GM12878 (cell line): ENCODE measurements at regions not wholly inside any gene's neighbourhood (a gene's known extent, or its start where the extent isn't known, plus 50 kb on each side); places are given as distances from the start of the nearest gene placed in this dataset.

Experiments
- BHLHE40 ChIP-seq, 2 experiments: fragments of 450-650 bp in 1 of 2; IDR thresholded peaks; 2 replicates each; pipeline ENCODE4 v1.6.1; 2011 to 2017; ENCODE audit warnings: low read depth in 2 of 2, borderline replicate concordance in 1 of 2, improper control_type of control experiment in 1 of 2, low read length in 1 of 2, mild to moderate bottlenecking in 1 of 2
- EGR1 ChIP-seq, 2 experiments: IDR thresholded peaks; 1 replicate in 1 of 2; 2 replicates in 1 of 2; pipeline ENCODE4 v1.6.1; 2011 to 2012; ENCODE audit warnings: low read depth in 2 of 2, low read length in 2 of 2, borderline replicate concordance in 1 of 2, mild to moderate bottlenecking in 1 of 2, moderate library complexity in 1 of 2
- EZH2 ChIP-seq: IDR thresholded peaks from 2 replicates; pipeline ENCODE4 v1.6.1; 2012; ENCODE audit warnings: low read depth, mild to moderate bottlenecking, control low read depth, inconsistent platforms, low read length, borderline replicate concordance; ENCODE audit not compliant: control insufficient read depth
- POLR2A ChIP-seq: IDR thresholded peaks from 2 replicates; pipeline ENCODE4 v1.6.1; 2011; ENCODE audit warnings: low read depth, mild to moderate bottlenecking, low read length
- TAF1 ChIP-seq: IDR thresholded peaks from 2 replicates; pipeline ENCODE4 v1.6.1; 2011; ENCODE audit warnings: mild to moderate bottlenecking, low read depth, low read length, borderline replicate concordance
- TF ChIP-seq, protein P1 (sequence below), 3 experiments: IDR thresholded peaks in 2 of 3; conservative IDR thresholded peaks in 1 of 3; 2 replicates each; pipeline ENCODE4 v1.5.1; 2011; ENCODE audit warnings: low read depth in 3 of 3, low read length in 3 of 3, mild to moderate bottlenecking in 3 of 3, control low read depth in 2 of 3, moderate library complexity in 2 of 3, inconsistent platforms in 1 of 3, mixed read lengths in 1 of 3; ENCODE audit not compliant: control insufficient read depth in 2 of 3, insufficient read depth in 1 of 3; ENCODE audit errors: extremely low read depth in 1 of 3

GRCh38 chr12:24020397-24021163, 71.1 kb upstream of the SOX5 start:
- TF ChIP-seq POLR2A (no peak), BHLHE40 (IDR thresholded peaks at IDR 0.05; ENCODE audit: borderline replicate concordance in 1 of 2, low read depth in 2 of 2, low read length in 1 of 2) (no peak), TAF1 (no peak), EGR1 (IDR thresholded peaks at IDR 0.05; ENCODE audit: borderline replicate concordance in 1 of 2, low read depth in 2 of 2, low read length in 2 of 2) (no peak), EZH2 (no peak)
- TF ChIP-seq, protein P1, sequence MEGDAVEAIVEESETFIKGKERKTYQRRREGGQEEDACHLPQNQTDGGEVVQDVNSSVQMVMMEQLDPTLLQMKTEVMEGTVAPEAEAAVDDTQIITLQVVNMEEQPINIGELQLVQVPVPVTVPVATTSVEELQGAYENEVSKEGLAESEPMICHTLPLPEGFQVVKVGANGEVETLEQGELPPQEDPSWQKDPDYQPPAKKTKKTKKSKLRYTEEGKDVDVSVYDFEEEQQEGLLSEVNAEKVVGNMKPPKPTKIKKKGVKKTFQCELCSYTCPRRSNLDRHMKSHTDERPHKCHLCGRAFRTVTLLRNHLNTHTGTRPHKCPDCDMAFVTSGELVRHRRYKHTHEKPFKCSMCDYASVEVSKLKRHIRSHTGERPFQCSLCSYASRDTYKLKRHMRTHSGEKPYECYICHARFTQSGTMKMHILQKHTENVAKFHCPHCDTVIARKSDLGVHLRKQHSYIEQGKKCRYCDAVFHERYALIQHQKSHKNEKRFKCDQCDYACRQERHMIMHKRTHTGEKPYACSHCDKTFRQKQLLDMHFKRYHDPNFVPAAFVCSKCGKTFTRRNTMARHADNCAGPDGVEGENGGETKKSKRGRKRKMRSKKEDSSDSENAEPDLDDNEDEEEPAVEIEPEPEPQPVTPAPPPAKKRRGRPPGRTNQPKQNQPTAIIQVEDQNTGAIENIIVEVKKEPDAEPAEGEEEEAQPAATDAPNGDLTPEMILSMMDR (IDR thresholded peaks at IDR 0.05 in 2 of 3, conservative IDR thresholded peaks at IDR 0.05 in 1 of 3; ENCODE audit: control insufficient read depth in 2 of 3, extremely low read depth in 1 of 3, insufficient read depth in 1 of 3, low read depth in 3 of 3, low read length in 3 of 3), result no peak
